ENCODE measurements at regions not wholly inside any gene's neighbourhood (a gene's known extent, or its start where the extent isn't known, plus 50 kb on each side); places are given as distances from the start of the nearest gene placed in this dataset.

GRCh38 chr2:111673526-111673925, 210.5 kb downstream of the ANAPC1 start:
- no peaks in the 10 kb centered on the region for H3K79me2 ChIP-seq (ENCODE audit: insufficient read depth, low read depth, low read length)
- no TSS peak for BruUV-seq (replicated peaks)

DNA sequence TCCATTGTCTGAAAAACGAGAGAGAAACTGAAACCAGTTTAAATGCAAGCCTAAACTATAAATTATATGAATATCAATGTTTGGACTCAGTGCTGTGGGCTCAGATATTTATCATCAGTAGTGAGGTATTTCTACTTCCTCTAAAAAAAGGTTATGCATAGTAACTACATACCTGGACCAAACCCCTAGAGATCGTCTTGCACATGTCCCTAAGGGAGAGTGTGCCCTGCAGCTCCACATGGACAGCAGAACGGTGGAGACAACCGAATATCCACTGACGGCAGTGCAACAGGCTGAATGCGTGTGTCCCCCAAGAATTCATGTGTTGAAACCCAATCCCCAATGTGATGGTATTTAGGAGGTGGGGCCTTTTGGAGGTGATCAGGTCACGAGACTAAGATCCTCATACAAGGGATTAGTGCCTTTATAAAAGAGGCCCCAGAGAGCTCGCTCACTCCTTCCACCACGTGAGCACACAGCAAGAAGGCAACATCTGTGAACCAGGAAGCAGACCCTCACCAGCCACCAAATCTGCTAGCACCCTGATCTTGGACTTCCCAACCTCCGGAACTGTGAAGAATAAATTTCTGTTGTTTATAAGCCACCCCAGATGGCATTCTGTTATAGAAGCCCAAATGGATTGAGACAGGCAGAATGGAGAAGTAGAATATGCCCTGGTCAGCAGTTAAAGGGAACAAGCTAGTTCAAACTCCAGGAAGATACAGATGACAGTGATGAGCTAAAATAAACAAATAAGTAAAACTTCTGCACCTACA, 208.4 kb downstream of the ANAPC1 start:
- H3K9me2 ChIP-seq (ENCODE audit: insufficient read depth, low read length), result no peaks in the 10 kb centered on the region
- peaks cover 75% of the 10 kb centered on the region for H3K4me1 ChIP-seq (ENCODE audit: insufficient read depth, low read length, poor library complexity, severe bottlenecking)
- H2AFZ ChIP-seq (ENCODE audit: low read length), result peak overlapping the region; percentile 73
- peak overlapping the region; percentile 81 for H3K4me2 ChIP-seq (ENCODE audit: low read length)
- ChIA-PET CTCF (ENCODE audit: unreplicated experiment) (no interaction called here), POLR2A (interaction anchor here (0.6 to 1.8 kb wide), 5 partner anchors 9 to 45 kb away, joined by 3 to 9 read pairs (median 3); no protein-coding TSS in a partner anchor)
- DNase-seq (ENCODE audit: low spot score), result peak; percentile 59
- H4K20me1 ChIP-seq (ENCODE audit: insufficient read depth, low read length), result no peaks in the 10 kb centered on the region
- H3K4me3 ChIP-seq (ENCODE audit: low read depth, low read length, poor library complexity, severe bottlenecking), result peak overlapping the region; percentile 33
- TF ChIP-seq EZH2phosphoT487 (IDR thresholded peaks at IDR 0.05; ENCODE audit: borderline replicate concordance, low read depth, low read length), result no peak
- TF ChIP-seq, protein P1, sequence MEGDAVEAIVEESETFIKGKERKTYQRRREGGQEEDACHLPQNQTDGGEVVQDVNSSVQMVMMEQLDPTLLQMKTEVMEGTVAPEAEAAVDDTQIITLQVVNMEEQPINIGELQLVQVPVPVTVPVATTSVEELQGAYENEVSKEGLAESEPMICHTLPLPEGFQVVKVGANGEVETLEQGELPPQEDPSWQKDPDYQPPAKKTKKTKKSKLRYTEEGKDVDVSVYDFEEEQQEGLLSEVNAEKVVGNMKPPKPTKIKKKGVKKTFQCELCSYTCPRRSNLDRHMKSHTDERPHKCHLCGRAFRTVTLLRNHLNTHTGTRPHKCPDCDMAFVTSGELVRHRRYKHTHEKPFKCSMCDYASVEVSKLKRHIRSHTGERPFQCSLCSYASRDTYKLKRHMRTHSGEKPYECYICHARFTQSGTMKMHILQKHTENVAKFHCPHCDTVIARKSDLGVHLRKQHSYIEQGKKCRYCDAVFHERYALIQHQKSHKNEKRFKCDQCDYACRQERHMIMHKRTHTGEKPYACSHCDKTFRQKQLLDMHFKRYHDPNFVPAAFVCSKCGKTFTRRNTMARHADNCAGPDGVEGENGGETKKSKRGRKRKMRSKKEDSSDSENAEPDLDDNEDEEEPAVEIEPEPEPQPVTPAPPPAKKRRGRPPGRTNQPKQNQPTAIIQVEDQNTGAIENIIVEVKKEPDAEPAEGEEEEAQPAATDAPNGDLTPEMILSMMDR (conservative IDR thresholded peaks at IDR 0.05; ENCODE audit: low read length), result no peak
- no peaks in the 10 kb centered on the region for H3K36me3 ChIP-seq (ENCODE audit: insufficient read depth, low read length)
- H3K79me2 ChIP-seq (ENCODE audit: insufficient read depth, low read depth, low read length), result no peaks in the 10 kb centered on the region
- intact Hi-C loops (cut with micrococcal nuclease; ENCODE audit: unreplicated experiment), result loop anchor here (10.0 kb wide), 2 partner anchors 551 to 641 kb away; partner anchors contain the start of gene BCL2L11
- no TSS peak for BruUV-seq (replicated peaks)
- peak overlapping the region; percentile 51 for H3K27ac ChIP-seq (ENCODE audit: low read depth, low read length, poor library complexity, severe bottlenecking)
- H3K9me3 ChIP-seq (ENCODE audit: low read length), result no peaks in the 10 kb centered on the region

More at GRCh38 chr2:111673526-111673925, 210.5 kb downstream of the ANAPC1 start:
- peak overlapping the region; percentile 62 for H3K27ac ChIP-seq (ENCODE audit: low read depth, low read length, poor library complexity, severe bottlenecking)
- POLR2A ChIA-PET, result no interaction called here
- intact Hi-C loops (cut with micrococcal nuclease; ENCODE audit: unreplicated experiment), result loop anchor here (10.0 kb wide), 2 partner anchors 549 to 639 kb away; partner anchors contain the start of gene BCL2L11
- H2AFZ ChIP-seq (ENCODE audit: low read length), result peak overlapping the region; percentile 89; the same call in 1 of the 2 replicates
- peak overlapping the region; percentile 27 for H3K4me3 ChIP-seq (ENCODE audit: low read depth, low read length, poor library complexity, severe bottlenecking)
- peaks cover 87% of the 10 kb centered on the region for H3K4me1 ChIP-seq (ENCODE audit: insufficient read depth, low read length, poor library complexity, severe bottlenecking)
- CTCF ChIA-PET (ENCODE audit: unreplicated experiment), result no interaction called here
- no peaks in the 10 kb centered on the region for H3K9me2 ChIP-seq (ENCODE audit: insufficient read depth, low read length)
- H3K4me2 ChIP-seq (ENCODE audit: low read length), result peak overlapping the region; percentile 81
- peak; percentile 59 for DNase-seq (ENCODE audit: low spot score)
- no peaks in the 10 kb centered on the region for H4K20me1 ChIP-seq (ENCODE audit: insufficient read depth, low read length)
- TF ChIP-seq EZH2phosphoT487 (IDR thresholded peaks at IDR 0.05; ENCODE audit: borderline replicate concordance, low read depth, low read length), result no peak
- TF ChIP-seq, protein P1 (conservative IDR thresholded peaks at IDR 0.05; ENCODE audit: low read length), result no peak
- H3K36me3 ChIP-seq (ENCODE audit: insufficient read depth, low read length), result peaks cover 9% of the 10 kb centered on the region
- H3K9me3 ChIP-seq (ENCODE audit: low read length), result peaks cover 8% of the 10 kb centered on the region; the same call in 1 of the 2 replicates
